Stimulated activated CD4-positive, alpha-beta T cell treated with anti-CD3 and anti-CD28 coated beads, Interleukin-4, amount 100 ng/mL, for 4 hours (primary cell): ENCODE measurements at regions not wholly inside any gene's neighbourhood (a gene's known extent, or its start where the extent isn't known, plus 50 kb on each side); places are given as distances from the start of the nearest gene placed in this dataset.
"Not testable (repeated sequence)": the region's sequence is repeated elsewhere in the genome, so short reads cannot be mapped to it uniquely, and the experiment has no call there.

ENCODE experiments used
- DNase-seq, 2 experiments: peaks; one replicate each; pipeline ENCODE4 v3.0.0-alpha.2; 2020

DNA sequence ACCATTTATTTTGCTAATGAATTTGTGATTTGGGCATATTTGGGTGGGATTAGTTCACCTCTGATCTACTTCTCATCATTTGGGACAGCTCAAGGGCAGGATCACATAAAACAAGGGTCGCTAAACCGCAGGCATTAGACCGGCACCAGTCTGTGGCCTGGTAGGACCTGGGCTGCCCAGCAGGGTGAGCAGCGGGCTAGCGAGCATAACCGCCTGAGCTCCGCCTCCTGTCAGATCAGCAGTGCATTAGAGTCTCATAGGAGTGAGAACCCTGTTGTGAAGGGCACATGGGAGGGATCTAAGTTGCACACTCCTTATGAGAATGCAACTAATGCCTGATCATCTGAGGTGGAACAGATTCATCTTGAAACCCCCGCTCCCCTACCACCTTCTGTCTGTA lies 785.3 kb downstream of the TRHDE start:
- no peak for DNase-seq

DNA sequence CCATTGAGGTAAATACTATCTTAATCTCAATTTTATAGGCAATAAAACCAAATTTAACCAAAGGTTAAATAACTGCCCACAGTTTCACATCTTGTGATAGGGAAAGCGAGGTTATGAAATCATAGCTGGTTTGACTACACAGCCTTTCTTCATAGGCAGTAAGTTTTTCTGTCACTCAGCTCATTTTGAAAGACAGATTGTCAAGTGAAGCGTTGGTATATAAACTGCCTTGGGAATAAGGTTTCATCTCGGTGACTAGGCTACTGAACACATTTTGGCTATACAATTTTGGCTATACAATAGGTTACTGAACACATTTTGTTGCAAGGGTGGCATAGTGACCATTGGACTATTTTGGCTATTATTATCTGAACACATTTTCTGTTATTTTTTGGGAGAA lies 793.7 kb downstream of the TRHDE start:
- DNase-seq: no peak

DNA sequence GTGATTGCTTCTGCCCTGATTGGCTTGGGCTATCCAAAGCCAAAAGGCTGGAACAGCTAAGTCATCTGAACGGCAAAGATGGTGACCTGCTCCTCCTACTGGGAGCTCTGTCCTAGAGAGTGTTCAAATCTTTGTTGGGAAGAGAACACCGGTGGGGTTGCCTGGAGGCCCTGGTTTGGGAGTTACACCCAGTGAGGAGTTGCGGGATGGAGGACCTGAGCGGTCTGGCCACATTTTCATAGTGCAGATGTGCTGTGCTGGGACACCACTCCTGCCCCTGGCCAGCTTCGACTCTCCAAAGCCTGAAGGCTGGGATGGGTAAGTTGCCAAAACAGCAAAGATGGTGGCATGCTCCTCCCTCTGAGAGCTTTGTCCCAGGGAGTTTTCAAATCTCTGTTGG lies 795.4 kb downstream of the TRHDE start:
- DNase-seq: no peak

DNA sequence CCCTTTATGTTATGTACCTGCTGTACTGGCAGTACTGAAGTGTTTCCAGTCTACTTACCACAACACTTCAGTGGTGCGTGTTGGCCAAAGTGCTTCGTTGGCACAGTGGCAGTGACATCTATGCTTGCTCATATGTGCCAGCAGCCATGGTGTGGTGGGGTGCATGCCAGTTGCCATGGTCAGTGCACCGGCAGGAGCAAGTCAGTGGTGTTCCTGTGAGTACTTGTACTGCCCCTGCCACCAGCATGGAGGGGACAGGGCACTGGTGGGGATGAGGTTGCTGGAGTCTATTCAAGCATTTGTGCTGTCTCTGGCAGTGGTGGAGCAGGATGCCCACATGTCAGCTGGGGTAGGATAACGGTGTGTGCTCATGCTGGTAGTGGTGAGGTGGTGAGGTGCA lies 800.0 kb downstream of the TRHDE start:
- no peak for DNase-seq

DNA sequence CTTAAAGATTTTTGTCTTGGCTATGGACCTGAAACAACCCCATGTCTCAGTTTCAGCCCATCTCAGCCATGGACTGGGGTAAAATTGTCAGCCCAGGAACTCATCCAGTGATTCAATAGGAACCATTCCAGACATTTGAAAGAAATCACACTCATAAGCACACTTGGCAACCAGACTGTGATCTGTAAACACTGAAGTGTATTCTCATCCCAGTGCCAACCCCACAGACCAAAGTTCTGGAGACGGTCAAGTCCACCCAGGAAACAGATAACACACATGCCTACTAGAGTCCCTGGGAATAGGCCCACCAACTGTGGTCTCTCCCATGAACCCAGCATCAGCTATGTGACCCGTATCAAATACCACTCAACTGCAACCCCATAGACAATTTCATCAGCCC lies 804.6 kb downstream of the TRHDE start:
- no peak for DNase-seq

DNA sequence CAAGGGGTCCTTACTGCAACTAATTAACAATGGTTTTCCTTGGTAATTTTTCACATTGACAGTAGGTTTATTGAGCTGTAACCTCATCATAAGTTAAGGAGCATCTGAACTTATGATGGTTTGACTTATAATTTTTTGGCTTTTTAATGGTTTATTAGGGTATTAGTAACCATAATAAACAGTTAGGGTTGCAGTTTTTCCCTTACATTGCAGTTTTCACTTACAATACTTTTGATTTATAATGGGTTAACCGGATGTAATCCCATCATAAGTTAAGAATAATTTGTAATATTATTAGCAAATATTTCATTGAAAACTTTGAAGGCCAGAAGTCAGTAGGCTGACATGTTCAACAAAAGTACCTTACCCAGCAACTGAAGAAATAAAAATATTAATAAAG lies 811.6 kb downstream of the TRHDE start:
- DNase-seq: no peak

DNA sequence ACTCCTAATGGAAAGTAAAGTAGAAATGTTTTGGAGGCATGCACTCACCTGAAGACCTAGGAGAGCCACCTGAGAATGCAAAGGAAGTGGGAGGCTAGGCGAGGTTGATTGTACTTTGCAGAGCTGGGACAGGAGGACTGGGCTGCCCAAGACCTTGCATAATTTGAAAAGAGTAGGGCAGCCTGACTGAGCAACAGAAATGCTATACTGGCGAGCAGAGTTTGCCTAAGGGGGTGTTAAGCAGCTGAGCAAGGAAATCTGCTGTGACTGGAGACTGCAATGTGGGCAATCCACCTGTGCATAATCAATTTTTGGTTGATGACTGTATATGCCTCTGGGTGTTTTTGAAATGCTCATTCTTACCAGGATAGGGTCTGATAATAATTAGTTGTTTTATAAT lies 834.1 kb downstream of the TRHDE start:
- no peak for DNase-seq

DNA sequence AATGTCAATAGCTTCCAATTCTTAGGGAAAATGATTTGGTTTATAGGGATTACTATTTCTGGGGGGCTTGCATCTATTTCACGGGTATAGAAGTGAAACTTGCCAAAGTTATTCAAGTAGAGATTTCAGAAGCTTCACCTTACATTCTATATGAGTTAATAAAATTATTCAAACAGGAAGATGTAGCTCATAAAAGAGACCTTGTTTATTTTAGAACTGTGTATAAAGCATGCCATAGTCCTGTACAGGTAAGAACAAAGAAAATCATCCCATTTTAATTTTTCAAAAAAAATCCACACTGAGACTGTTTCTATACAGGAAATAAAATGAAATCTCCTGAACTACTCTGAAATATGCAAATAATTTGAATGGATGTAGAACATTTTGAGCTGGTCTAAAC lies 834.7 kb downstream of the TRHDE start:
- no peak for DNase-seq

DNA sequence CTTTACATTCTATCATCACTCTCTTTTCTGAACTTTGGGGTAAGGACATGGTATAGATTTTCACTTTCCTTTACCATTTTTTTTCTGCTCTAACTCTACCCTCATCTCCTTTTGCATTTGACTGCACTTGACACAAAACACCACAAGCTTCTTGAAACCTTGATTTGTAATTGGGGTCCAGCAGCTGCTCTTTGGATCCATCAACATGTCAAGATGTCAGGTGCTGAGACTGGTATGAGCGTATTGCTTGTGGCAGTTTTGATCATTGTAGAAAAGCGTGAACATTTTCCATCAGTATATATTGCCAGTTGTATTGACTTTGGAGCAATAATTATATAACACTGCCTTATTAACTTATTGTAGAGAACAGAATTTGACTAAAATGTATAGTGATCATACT lies 838.6 kb downstream of the TRHDE start:
- DNase-seq: no peak

DNA sequence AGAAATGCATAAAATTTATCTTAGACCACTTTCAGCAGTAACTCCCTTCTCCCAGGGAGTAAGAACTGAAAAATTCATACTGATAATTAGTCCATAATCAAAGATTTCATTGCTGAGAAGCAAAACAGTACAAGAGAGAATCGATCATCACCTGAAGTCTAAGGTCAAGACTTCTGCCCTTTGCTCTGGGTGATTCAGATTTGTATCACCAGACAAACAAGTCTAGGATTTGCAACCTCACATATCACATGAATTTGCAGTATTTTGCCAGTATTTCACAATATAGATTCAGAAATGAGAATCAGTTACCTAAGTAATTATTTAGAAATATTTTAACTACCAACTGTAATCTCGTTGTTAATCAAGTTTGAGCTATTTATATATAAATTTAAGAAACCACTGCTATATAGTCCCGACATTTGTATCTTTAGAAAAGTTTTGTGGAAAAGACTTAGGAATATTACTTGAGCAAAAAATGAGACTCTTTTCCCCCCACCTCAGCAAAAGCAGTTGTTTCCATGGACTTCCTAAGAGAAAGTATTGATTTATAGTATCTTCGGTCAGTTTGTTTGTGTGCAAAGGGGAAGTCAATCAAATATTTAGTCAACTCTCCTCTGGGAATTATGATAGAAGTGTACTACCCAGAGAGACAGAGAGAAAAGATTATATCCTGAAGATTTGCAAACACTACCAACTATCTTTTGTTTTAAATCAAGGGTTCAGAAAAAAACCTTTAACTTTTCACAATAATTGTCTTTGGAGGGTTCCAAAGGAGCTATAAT lies 840.1 kb downstream of the TRHDE start:
- DNase-seq: no peak

DNA sequence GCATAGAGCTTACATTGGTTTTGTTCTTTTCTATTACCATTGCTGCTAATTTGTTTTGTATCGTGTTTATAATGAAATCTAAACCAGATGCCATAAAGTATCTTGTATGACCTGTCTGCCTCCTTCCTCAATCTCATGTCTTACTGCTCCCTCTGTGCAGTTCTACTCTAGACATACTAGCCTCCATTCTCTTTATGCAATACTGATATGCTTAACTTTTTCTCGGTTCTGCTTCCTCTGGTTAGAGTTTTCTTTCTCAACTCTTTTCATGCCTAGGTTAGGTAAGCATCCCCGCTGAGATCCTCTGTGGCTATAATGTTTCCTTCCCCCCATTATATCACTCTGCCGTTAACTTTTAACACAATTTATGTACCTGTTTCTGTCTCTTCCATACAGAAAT lies 852.3 kb downstream of the TRHDE start:
- DNase-seq: no peak

DNA sequence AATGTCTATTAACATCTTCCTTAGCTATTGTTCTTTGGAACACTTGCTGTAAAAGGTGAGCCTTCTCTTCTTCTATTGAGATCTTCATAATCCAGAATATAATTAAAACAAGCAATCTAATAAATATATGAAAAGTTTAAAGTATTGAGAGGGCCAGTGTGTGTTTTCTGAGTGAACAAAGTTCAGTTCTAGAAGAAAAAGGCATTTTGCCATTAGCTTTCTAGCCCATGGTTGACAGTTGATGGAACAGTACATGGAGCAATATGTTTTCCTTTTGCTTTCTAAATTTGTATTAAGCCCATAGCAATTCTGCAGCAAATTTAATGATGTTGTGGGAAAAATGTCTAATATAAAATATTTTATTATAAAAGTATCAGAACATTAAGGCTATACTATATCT lies 853.0 kb downstream of the TRHDE start:
- DNase-seq: no peak

DNA sequence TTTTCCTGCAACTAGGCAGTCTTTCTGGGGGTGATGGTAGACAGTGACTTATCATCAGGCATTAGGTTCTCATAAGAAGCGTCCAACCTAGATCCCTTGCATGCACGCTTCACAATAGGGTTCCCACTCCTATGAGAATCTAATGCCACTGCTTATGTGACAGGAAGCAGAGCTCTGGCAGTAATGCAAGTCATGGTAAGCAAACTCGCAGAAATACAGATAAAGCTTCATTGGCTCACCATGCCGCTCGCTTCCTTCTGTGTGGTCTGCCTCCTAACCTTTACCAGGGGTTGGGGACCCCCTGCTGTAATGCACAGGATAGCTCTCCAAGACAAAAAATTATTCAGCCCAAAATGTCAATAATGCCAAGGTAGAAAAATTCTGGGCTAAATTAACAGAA lies 864.2 kb downstream of the TRHDE start:
- no peak for DNase-seq

DNA sequence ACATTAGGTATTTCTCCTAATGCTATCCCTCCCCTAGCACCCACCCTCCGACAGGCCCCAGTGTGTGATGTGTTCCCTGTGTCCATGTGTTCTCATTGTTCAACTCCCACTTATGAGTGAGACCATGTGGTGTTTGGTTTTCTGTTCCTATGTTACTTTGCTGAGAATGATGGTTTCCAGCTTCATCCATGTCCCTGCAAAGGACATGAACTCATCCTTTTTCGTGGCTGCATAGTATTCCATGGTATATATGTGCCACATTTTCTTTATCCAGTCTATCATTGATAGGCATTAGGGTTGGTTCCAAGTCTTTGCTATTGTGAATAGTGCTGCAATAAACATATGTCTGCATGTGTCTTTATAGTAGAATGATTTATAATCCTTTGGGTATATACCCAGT lies 867.5 kb downstream of the TRHDE start:
- not testable (repeated sequence) for DNase-seq

DNA sequence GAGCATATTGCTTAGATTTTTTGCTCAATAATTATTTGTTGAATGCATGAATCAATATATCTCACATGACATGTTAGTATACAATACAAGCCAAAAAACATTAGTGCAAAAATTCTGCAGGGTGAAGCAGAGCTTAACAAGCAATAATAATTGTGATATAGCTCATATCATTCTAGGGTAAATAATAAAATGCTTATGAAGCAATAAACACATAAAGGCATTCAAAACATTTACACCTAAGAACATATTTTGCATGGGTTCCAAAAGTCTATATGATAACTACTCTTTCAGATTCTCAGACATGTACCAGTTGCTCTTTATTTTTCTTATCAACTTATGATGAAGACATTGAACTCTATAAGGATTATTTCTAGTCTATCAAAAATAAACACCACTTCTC lies 886.2 kb downstream of the TRHDE start:
- no peak for DNase-seq

DNA sequence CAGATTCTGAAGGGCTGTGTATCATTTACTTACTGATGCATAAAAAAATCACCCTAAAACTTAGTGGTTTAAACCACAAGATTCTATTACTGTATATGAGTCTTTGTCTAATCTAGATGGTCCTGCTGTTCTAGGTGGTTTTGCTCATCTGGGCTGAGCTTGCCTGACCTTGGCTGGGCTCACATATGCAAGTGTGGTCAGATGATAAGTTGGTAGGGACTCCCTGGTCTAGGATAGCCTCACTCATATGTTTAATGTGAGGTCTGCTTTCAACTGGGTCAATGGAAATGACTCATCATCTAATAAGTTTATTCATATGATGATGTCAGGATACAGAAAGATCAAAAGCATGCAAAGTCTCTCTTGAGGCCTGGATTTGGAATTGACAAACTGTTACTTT lies 887.8 kb downstream of the TRHDE start:
- no peak for DNase-seq

DNA sequence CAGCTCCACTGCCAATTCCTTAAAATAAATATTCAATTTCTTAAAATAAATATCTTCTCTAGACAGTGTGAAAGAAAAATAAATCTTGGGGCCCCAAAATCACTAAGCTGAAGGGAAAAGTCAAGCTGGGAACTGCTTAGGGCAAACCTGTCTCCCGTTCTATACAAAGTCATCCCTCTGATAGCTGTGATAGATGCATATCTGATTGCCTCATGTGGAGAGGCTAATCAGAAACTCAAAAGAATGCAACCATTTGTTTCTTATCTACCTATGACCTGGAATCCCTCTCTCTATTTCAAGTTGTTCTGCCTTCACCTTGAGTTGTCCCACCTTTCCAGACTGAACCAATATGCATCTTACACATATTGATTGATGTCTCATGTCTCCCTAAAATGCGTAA lies 889.8 kb downstream of the TRHDE start:
- DNase-seq: no peak

DNA sequence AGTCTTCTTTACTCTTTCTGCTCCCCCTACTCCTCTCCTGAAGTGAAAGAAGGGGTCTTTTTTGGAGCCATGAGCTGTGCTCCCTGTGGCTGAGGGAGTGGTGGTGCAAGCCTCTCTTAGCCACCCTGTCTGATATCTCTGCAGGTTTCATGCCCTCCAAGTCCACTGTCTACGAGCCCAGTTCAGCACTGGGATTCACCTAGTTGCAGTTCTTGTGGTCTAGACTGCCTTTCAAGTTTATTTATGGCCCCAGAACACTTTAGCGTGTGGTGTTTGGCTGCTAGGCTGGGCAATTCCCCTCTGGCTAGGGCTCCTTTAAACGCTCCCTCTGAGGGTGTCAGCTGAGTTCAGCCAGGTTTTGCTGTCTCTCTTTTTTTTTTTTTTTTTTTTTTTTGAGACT lies 908.6 kb downstream of the TRHDE start:
- DNase-seq: no peak

DNA sequence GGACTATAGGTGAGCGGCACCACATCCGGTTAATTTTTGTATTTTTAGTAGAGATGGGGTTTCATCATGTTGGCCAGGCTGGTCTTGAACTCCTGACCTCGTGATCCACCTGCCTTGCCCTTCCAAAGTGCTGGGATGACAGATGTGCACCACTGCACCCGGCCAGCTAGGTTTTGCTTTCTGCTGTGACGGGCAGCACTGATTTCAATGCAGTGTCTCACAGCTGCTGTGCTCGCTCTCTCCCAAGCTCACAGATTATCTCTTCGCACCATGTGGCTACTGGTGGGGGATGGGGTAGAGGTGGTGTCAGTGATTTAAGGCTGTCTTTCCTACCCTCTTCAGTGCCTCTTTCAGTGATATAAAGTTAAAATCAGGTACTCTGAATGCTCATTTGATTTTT lies 909.1 kb downstream of the TRHDE start:
- no peak for DNase-seq

DNA sequence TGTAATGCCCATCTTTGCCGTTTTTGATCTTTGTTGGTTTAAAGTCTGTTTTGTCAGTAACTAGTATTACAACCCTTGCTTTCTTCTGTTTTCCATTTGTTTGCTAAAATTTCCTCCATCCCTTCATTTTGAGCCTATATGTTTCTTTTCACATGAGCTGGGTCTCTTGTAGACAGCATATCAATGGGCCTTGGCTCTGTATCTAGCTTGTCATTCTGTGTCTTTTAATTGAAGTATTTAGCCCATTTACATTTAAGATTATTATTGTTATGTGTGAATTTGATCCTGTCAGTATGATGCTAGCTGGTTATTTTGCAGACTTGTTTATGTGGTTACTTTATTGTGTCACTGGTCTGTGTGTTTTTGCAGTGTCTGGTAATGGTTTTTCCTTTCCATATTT lies 913.2 kb downstream of the TRHDE start:
- DNase-seq: no peak

DNA sequence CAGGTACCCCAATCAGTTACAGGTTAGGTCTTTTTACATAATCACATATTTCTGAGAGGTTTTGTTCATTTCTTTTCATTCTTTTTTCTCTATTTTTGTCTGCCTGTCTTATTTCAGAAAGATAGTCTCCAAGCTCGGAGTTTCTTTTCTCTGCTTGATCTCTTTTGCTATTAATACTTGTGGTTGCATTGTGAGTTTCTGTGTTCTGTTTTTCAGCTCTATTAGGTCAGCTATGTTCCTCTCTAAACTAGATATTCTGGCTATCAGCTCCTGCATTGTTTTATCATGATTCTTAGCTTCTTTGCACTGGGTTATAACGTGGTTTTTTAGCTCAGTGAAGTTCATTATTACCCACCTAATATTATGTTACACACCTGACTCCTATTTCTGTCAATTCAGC lies 914.1 kb downstream of the TRHDE start:
- DNase-seq: no peak

DNA sequence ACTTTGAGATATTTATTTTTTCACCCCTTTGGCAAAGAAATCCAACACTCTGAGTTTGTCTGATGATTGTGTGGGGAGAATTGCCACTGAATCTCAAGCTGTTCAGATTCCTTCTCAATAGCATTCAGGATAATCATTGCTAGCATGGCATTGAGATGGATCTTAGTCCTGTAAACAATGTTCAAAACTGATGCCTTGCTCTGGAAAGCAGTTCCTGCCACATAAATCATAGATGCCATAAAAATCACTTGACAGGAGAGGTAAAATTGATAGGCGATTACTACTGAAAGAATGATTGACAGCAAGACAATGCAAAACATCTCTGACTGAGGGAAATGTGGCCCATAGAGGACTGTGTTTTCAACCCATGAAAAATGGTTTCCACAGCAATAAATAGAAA lies 915.6 kb downstream of the TRHDE start:
- DNase-seq: no peak

DNA sequence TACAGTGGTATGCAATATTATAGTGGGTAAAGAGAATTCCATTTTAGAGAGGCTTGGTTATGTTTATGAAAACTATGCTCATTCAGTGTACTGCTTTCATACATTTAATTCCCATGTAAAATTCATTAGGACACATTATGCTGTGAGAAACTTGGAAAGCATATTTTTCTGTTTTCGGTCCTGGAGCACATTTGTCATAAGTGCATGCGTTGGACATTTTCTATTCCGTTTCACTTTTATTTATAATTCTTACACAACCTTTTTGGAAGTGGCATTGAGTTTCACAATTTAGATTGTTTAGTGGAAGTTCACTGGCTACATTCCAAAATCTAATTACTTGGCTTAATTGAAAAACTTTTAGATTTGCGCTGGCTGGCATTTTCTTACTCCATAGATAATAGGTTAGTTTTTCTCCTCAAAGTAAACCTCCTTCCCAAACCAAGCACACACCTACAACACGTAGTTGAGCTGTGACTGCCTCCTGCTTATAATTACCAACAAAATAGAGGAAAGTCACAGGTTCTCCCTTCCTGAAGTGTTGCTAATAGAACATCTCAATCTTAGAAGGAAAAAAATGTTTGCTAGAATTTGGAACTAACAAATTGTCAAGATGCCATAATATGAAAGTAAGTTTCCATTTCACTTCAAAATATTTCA lies 938.5 kb downstream of the TRHDE start:
- DNase-seq: no peak

DNA sequence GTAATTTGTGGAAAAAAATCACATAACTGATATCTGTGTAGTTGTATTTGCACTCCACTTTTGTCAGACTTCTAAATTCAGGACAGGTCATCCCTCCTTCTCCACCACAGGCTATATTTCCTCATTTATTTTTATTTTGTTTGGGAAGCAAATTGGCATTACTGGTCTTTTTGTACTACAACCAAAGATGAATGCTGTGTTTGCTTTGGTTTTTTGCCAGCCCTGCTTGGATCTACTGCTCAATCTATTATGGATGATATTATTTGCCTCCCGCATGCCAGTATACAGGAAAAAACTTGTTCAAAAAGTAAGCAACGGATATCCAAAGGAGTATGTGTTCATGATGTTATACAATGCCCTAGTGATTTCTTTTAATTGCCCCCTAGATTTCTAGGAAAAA lies 948.8 kb downstream of the TRHDE start:
- no peak for DNase-seq

DNA sequence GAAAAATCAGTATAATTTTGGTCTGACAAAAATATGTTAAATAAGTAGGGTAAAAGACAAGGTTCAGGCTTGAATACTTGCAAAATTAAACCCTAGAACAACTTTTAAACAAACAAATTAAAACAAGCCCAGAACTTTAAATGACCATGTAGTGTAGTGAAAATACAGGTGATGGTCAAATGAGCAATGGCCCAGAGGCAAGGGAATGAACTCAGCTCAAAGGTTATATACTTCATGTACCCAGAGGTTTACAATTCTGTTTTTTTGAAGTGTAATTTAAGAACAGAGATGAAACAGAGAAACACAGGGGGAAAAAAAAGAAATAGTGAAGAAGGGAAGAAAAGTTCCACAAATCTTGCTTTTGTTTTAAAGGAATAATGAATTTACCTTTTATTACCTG lies 949.2 kb downstream of the TRHDE start:
- no peak for DNase-seq
